GM10847 (cell line): ENCODE measurements at regions not wholly inside any gene's neighbourhood (a gene's known extent, or its start where the extent isn't known, plus 50 kb on each side); places are given as distances from the start of the nearest gene placed in this dataset.

Experiments used
- POLR2A ChIP-seq: IDR thresholded peaks from 2 replicates; pipeline ENCODE4 v1.6.1; 2011; ENCODE audit not compliant: insufficient read length; ENCODE audit errors: extremely low read depth

GRCh38 chr21:36606983-36607325 lies 92.0 kb upstream of the SIM2 start:
- TF ChIP-seq POLR2A, result no peak

- no peak for TF ChIP-seq POLR2A
Observed at GRCh38 chr21:36608041-36608896, 90.6 kb upstream of the SIM2 start.

GRCh38 chr21:36608897-36609225 lies 90.1 kb upstream of the SIM2 start:
- TF ChIP-seq POLR2A, result no peak

GRCh38 chr21:36609654-36610053 lies 89.3 kb upstream of the SIM2 start:
- no peak for TF ChIP-seq POLR2A

- TF ChIP-seq POLR2A, result no peak
Observed at GRCh38 chr21:36610201-36610600, 88.7 kb upstream of the SIM2 start.

- TF ChIP-seq POLR2A, result no peak
Observed at GRCh38 chr21:36610935-36611334, 88.0 kb upstream of the SIM2 start.

GRCh38 chr21:36611379-36611778 lies 87.5 kb upstream of the SIM2 start:
- TF ChIP-seq POLR2A, result no peak

GRCh38 chr21:36613059-36613458 lies 85.9 kb upstream of the SIM2 start:
- no peak for TF ChIP-seq POLR2A

- TF ChIP-seq POLR2A, result no peak
Observed at GRCh38 chr21:36613554-36613953, 85.4 kb upstream of the SIM2 start.

GRCh38 chr21:36615274-36615964 lies 83.5 kb upstream of the SIM2 start:
- no peak for TF ChIP-seq POLR2A

- no peak for TF ChIP-seq POLR2A
Observed at GRCh38 chr21:36624105-36624504, 74.8 kb upstream of the SIM2 start.

GRCh38 chr21:36626791-36627190 lies 72.1 kb upstream of the SIM2 start:
- no peak for TF ChIP-seq POLR2A

- no peak for TF ChIP-seq POLR2A
Observed at GRCh38 chr21:36627242-36627641, 71.7 kb upstream of the SIM2 start.

GRCh38 chr21:36628106-36628505 lies 70.8 kb upstream of the SIM2 start:
- no peak for TF ChIP-seq POLR2A

GRCh38 chr21:36628761-36629460 lies 70.0 kb upstream of the SIM2 start:
- TF ChIP-seq POLR2A, result no peak
